HG03565 (cell line): ENCODE measurements at regions not wholly inside any gene's neighbourhood (a gene's known extent, or its start where the extent isn't known, plus 50 kb on each side); places are given as distances from the start of the nearest gene placed in this dataset.

Experiments
- ATAC-seq: cut with Tn5 transposase; IDR thresholded peaks from one replicate; pipeline ENCODE4 v1.9.1; 2021; ENCODE audit warnings: mild to moderate bottlenecking, moderate library complexity; ENCODE audit not compliant: unreplicated experiment

DNA sequence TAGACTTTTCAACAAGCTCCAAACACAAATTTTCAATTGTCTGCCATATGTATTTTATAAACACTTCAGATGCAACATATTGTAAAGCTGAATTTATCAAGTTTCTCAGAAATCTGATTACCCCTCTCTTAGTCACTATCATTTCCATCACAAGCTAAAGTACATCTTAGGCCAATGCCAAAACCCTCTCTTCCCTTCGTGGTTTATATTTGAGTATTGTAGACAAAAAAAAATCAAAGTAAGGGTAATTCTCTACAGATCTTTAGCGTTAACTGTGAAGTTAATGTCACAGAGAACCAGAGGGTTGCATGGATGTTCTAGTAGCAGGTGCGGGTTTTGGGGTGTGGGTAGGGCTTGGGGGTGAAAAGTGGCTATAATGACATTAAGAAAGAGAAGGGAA, 387.7 kb upstream of the PTGER4 start:
- ATAC-seq: no peak

GRCh38 chr5:40291338-40291737, 388.4 kb upstream of the PTGER4 start:
- no peak for ATAC-seq

- no peak for ATAC-seq
These were observed 390.8 kb upstream of the PTGER4 start for GRCh38 chr5:40288800-40289485.

DNA sequence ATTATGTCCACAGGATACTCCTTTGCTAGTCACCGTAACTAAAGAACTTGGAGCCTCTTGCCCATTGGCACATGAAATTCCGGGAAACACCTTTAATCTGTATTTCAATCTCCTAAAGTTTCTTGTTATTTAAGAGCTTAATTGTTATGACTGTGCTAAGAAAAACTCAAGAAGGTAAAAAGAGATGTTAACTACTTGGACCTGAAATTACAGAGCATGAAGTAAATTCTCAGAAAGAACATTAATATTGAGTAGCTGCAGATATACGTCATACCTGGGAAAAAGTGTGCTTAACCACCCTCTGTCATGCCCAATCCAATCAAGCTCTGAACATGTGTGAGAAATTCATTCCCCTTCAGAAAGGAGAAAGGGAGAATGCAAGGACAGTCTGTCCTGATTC, 394.9 kb upstream of the PTGER4 start:
- no peak for ATAC-seq

DNA sequence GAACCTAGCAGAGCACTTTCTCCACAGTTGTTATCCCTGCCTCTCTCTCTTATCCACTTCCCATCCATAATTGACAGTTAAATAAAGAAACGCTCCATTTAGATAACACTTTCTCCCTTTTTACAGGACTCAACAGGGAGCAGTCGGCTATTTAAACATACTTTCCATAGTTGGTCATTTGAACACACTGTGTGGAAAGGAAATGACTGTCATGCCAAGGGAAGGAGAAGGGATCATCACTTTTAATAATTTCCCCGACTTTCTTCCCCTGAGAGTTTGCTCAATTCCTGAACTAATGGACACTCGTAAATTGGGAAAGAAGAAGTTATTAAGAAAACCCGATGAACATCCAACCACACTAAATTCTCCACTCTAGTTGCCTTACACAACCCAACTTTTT, 400.8 kb upstream of the PTGER4 start:
- no peak for ATAC-seq

DNA sequence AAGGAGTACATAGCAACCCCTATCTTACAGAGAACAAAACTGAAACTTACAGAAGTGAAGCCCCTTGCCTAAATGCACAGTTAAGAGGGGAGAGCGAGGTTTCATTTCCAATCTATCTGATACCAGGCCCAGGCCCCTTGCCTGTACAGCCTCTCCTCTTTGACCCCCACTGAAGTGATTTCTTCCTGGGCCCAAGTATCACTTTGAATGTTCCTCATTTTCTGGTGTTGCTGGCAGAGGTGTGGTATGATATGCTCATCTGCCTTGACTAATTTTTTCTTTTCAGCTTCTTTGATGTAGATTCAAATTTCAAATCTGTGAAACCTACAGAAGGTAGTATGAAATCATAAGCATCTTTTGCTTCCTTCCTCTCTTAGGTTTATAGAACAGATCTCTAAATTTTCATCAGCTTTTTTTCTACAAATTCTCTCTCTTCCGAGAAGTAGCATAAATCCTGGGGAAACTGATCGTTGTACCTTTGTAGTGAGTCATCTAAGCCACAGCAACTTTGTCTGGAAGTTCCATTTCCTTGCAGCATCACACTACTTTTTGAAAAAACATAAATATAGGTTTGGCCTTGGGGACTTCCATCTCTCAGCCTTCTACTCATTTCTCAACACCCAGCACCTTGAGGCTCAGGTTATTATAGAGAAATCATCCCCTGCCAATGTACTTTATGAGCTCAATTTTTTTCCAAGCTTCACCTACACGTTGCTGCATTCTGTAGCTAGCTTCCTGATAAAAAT, 402.4 kb upstream of the PTGER4 start:
- ATAC-seq: peak; percentile 81

- ATAC-seq: peak; percentile 3
These were observed 403.2 kb upstream of the PTGER4 start for GRCh38 chr5:40276426-40277102.

DNA sequence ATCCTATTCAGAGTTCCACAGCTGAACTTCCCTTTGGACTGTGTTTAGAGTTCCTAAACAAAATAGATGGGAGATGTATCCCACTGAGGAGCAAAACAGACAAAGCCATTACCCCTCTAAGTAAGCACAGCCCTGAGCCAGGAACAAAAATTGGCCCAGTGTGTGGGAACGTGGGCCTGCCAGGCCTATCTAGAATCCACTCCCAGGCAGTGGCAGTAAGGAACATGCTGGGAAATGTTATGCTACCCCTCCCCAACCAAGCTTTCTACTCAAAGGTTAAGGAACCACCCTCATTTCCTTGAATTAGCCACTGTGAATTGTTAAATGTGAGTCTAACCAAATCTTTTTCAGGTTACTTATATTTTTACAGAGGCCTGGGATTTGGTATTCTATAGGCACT, 405.1 kb upstream of the PTGER4 start:
- ATAC-seq: no peak

DNA sequence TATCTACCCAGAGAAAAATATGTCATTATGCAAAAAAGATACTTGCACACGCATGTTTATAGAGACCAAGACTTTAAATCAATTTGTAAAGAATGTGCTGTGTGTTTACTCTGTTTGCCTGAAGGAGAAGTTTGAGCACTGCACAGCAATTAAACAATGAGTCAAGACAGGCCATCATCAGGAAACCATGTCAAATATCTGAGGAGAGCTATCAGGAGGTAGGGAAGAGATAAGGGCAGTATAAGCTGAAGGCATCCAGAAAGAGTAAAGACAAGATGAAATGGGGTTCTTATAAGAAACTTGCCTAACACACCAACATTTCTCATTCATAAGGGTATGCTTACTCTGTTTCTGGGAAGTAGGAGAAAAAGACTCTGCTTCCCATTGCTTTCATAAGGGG, 405.8 kb upstream of the PTGER4 start:
- ATAC-seq: no peak

- no peak for ATAC-seq
These were observed 408.2 kb upstream of the PTGER4 start for GRCh38 chr5:40271476-40271875.

GRCh38 chr5:40270274-40270845, 409.4 kb upstream of the PTGER4 start:
- ATAC-seq: no peak

DNA sequence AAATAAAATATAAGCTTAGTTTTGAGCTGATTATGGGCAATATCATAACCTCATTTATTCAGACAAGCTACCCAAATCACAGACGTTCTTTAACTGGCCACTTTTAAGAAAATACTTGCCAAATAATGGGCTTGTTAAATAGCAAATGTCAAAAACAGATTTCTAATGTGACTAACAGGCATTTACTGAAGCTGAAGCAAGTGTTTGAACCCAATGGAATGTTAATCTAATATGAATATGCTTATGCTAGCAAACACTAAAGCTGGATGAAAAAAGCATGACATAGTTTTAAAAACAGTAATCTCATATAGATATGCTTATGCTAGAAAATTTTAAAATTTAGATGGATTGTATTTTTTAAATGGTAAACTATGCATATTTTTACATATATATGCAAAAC, 411.6 kb upstream of the PTGER4 start:
- no peak for ATAC-seq

DNA sequence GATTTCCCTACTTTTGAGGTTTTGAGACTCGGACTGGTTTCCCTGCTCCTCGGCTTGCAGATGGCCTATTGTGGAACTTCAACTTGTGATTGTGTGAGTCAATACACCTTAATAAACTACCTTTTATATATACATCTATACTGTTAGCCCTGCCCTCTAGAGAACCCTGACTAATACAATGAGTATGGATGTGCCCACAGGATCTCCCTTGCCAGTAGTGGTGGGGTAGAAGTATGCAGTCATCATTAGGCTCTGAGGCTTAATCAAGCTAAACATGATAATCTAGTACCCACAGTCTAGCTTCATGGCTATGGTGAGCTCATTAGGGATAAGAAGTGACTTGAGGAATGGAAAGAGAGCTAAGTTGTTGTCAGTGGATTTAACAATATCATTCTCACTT, 412.8 kb upstream of the PTGER4 start:
- ATAC-seq: no peak

DNA sequence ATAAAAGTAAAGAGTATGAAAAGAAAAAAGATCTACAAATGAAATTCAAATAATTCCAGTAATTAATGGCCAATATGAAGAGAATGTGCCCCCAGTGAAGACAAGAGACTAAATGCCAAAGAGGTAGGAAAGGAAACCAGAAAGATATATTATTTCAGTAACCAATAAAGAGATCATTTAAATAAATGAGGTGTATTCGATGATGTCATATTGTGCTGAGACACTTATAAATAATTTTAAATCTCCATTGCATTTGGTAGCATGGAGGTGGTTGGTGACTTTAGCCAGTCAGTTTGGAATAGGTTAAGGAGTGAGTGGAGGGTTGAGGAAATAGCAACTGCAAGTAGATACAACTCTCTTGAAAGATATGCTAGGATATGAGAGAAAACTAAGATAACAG, 417.7 kb upstream of the PTGER4 start:
- no peak for ATAC-seq

DNA sequence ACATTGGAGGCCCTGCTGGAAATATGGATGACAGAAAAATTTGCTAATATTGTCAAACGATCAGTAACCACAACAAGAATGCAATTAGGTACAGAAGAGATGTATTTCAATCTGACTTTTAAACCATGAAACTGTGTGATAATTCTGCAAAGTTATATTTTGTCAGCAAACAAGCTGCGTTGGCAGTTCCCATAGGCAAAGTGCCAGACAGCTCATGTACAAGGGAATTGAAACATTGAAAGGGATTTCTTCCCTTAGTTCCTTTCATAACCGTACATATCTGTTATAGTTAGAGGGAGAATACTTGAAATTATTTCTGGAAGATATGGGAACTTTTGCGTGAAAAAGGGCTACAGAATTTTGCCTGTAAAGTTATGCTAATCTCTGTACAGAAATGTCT, 419.4 kb upstream of the PTGER4 start:
- ATAC-seq: no peak

DNA sequence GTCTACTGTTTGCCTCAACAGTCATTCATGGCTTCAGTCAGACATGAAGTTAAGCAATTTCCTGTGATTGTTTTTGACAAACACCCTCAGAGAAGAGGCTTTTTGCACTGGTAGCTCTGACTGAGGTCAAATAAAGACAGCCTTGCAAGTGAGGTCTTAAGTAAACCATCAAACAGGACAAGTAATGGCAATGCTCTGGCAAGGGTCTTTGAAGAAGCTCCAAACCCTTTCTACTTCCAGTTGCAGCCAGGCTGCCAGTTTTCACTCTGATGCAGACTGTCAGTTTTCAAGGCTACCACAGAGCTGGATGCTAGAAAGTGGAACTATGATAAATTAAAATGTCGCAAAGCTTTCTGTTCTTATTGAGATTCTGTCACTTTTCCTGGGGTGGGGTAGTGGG, 421.5 kb upstream of the PTGER4 start:
- no peak for ATAC-seq

GRCh38 chr5:40240671-40241070, 439.0 kb upstream of the PTGER4 start:
- no peak for ATAC-seq

DNA sequence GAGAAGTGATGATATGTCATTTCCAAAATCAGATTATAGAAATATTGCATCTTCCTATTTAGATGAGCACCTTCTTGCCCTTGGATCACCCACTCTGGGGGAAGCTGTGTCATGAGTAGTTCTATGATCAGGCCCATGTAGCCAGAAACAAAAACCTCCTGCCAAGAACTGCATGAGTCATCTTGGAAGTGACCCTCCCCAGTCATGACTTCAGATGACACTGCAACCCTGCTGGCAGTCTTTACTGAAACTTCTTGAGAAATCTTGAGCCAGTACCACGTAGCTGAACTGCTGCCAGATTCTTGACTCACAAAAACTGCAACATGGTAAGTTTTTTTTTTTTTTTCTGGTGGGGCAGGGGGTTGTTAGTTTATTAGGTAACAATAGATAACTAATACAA, 439.6 kb upstream of the PTGER4 start:
- no peak for ATAC-seq

DNA sequence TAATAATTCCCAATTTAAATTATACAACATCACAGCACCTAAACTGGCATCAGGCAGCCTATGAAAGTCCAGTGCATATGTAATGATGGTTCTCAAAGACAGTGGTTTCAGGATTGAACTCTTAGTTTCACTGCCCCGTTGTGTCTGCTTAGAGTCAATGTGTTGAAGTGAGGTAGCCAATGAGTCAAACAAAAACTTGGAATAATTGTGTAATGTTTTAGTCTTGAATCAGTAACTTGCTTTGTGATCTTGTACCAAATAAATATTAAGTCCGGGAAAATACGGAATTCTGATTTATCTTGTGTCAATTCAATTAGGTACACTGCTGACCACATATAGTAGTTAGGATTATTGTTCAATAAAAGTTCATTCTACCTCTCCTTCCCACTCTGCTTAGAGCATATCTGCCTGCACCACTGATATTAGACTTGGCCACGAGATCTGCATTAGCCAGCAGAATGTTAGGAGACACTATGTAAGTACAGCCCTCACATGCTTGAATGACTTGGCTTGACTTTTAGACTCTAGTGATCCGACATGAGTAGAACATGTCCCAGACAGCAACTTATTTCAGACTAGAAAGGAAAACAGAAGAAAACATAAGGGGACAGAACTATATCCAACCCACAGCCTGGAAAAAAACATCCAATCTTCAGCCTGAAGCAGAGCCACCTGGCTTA, 441.5 kb upstream of the PTGER4 start:
- ATAC-seq: no peak

DNA sequence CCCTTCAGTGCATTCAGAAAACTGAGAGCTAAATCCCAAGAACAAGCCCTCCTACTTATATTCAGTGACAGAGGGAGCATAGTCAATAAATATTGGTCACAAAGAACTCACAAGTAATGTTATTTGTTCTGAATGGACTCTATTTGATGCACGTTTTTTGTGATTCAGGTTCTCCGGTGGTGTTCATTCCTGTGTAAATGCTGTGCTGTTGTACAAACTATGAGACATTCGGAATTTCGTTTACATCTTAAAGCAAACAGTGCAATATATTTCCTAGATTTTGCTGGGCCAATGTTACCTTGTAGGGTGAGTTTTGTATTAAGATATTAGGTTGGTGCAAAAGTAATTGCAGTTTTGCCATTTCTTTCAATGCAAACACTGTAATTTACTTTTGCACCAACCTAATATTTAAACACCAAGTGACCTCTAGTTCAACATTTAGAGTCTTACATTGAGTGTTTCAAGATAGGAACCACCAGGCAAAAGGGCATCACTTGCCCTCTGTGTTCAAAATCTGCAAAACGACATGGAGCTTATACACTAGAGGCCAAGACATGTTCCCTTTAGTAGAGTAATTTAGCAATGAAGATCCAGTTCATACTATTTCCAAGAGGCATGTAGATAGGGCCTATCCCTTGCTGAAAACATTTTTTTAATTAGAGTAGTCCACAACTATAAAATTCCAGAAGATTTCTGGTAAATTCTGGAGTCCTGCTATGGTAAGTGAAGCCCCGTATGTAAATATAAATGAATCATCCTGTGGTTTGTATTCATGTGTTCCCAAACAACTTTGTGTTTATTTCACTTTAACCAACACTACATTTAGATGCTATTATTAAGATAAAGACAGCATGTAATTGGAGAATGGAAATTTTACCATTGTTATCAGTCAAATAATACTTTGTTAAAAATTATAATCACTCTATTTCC, 444.0 kb upstream of the PTGER4 start:
- no peak for ATAC-seq
